Midbrain (tissue), 1 donor: ENCODE measurements at regions not wholly inside any gene's neighbourhood (a gene's known extent, or its start where the extent isn't known, plus 50 kb on each side); places are given as distances from the start of the nearest gene placed in this dataset.
"Not testable (repeated sequence)": the region's sequence is repeated elsewhere in the genome, so short reads cannot be mapped to it uniquely, and the experiment has no call there.

Experiments
- DNase-seq: peaks from one replicate; lab custom pipeline; 2025; lab: John Stamatoyannopoulos, UW

- DNase-seq, result no peak
Observed at GRCh38 chr13:103884101-103884723, 818.0 kb upstream of the SLC10A2 start.

GRCh38 chr13:103883698-103884097, 817.5 kb upstream of the SLC10A2 start:
- peak; percentile 31 for DNase-seq

- DNase-seq, result peak; percentile 87
Observed at GRCh38 chr13:103883164-103883563, 816.9 kb upstream of the SLC10A2 start.

- DNase-seq, result not testable (repeated sequence)
Observed at GRCh38 chr13:103880146-103880545, 813.9 kb upstream of the SLC10A2 start.

GRCh38 chr13:103878891-103879605, 812.8 kb upstream of the SLC10A2 start:
- DNase-seq, result no peak

GRCh38 chr13:103876571-103876970, 810.4 kb upstream of the SLC10A2 start:
- DNase-seq, result no peak

GRCh38 chr13:103873725-103874124, 807.5 kb upstream of the SLC10A2 start:
- DNase-seq, result no peak

GRCh38 chr13:103866048-103866447, 799.8 kb upstream of the SLC10A2 start:
- no peak for DNase-seq

GRCh38 chr13:103862525-103862924, 796.3 kb upstream of the SLC10A2 start:
- no peak for DNase-seq

- no peak for DNase-seq
Observed at GRCh38 chr13:103859952-103860351, 793.7 kb upstream of the SLC10A2 start.

- no peak for DNase-seq
Observed at GRCh38 chr13:103852036-103852435, 785.8 kb upstream of the SLC10A2 start.

- DNase-seq, result no peak
Observed at GRCh38 chr13:103844471-103844870, 778.3 kb upstream of the SLC10A2 start.

GRCh38 chr13:103839460-103839859, 773.2 kb upstream of the SLC10A2 start:
- no peak for DNase-seq

- DNase-seq, result no peak
Observed at GRCh38 chr13:103835052-103835451, 768.8 kb upstream of the SLC10A2 start.

- DNase-seq, result no peak
Observed at GRCh38 chr13:103833294-103833852, 767.2 kb upstream of the SLC10A2 start.

GRCh38 chr13:103815619-103816018, 749.4 kb upstream of the SLC10A2 start:
- DNase-seq, result no peak

GRCh38 chr13:103812971-103813370, 746.8 kb upstream of the SLC10A2 start:
- DNase-seq, result no peak

- no peak for DNase-seq
Observed at GRCh38 chr13:103812558-103812957, 746.3 kb upstream of the SLC10A2 start.

GRCh38 chr13:103810026-103810425, 743.8 kb upstream of the SLC10A2 start:
- DNase-seq, result no peak

GRCh38 chr13:103805771-103806170, 739.6 kb upstream of the SLC10A2 start:
- no peak for DNase-seq

- no peak for DNase-seq
Observed at GRCh38 chr13:103803349-103803748, 737.1 kb upstream of the SLC10A2 start.

- DNase-seq, result no peak
Observed at GRCh38 chr13:103799028-103799427, 732.8 kb upstream of the SLC10A2 start.

- DNase-seq, result no peak
Observed at GRCh38 chr13:103795892-103796478, 729.8 kb upstream of the SLC10A2 start.
